NCI-H526 treated with DMSO at 0.1 percent for 48 hours (cell line): ENCODE measurements at regions not wholly inside any gene's neighbourhood (a gene's known extent, or its start where the extent isn't known, plus 50 kb on each side); places are given as distances from the start of the nearest gene placed in this dataset.
A peak's percentile ranks its signal among the peaks of the same experiment; 100 is the strongest.

Experiments used
- DNase-seq: peaks from one replicate; lab custom pipeline; 2025; lab: John Stamatoyannopoulos, UW

- DNase-seq, result no peak
These were observed 52.0 kb upstream of the GRAMD1B start for GRCh38 chr11:123378096-123378495.

- no peak for DNase-seq
These were observed 52.7 kb upstream of the GRAMD1B start for GRCh38 chr11:123377355-123377754.

- no peak for DNase-seq
These were observed 54.2 kb upstream of the GRAMD1B start for GRCh38 chr11:123375832-123376231.

- no peak for DNase-seq
These were observed 55.5 kb upstream of the GRAMD1B start for GRCh38 chr11:123374622-123374968.

GRCh38 chr11:123373754-123374621, 56.1 kb upstream of the GRAMD1B start:
- no peak for DNase-seq

- peak; percentile 19 for DNase-seq
These were observed 58.4 kb upstream of the GRAMD1B start for GRCh38 chr11:123371506-123372297.

- DNase-seq, result no peak
These were observed 63.1 kb upstream of the GRAMD1B start for GRCh38 chr11:123366924-123367323.

GRCh38 chr11:123365955-123366354, 64.1 kb upstream of the GRAMD1B start:
- DNase-seq, result no peak

- no peak for DNase-seq
These were observed 66.0 kb upstream of the GRAMD1B start for GRCh38 chr11:123364080-123364479.

- peak; percentile 33 for DNase-seq
These were observed 66.5 kb upstream of the GRAMD1B start for GRCh38 chr11:123363556-123363955.

GRCh38 chr11:123362941-123363340, 67.1 kb upstream of the GRAMD1B start:
- DNase-seq, result no peak

- DNase-seq, result no peak
These were observed 67.9 kb upstream of the GRAMD1B start for GRCh38 chr11:123362186-123362585.

GRCh38 chr11:123361110-123361509, 69.0 kb upstream of the GRAMD1B start:
- no peak for DNase-seq

GRCh38 chr11:123360267-123360936, 69.7 kb upstream of the GRAMD1B start:
- DNase-seq, result no peak

GRCh38 chr11:123357990-123358827, 71.9 kb upstream of the GRAMD1B start:
- peak; percentile 64 for DNase-seq

- DNase-seq, result no peak
These were observed 72.6 kb upstream of the GRAMD1B start for GRCh38 chr11:123357353-123357989.

GRCh38 chr11:123356539-123356938, 73.5 kb upstream of the GRAMD1B start:
- DNase-seq, result no peak

GRCh38 chr11:123354371-123354975, 75.6 kb upstream of the GRAMD1B start:
- DNase-seq, result no peak

GRCh38 chr11:123351375-123351774, 78.7 kb upstream of the GRAMD1B start:
- no peak for DNase-seq

GRCh38 chr11:123349382-123349781, 80.7 kb upstream of the GRAMD1B start:
- DNase-seq, result no peak
